Common myeloid progenitor, CD34-positive (primary cell): ENCODE measurements at regions not wholly inside any gene's neighbourhood (a gene's known extent, or its start where the extent isn't known, plus 50 kb on each side); places are given as distances from the start of the nearest gene placed in this dataset.

Source experiments
- CTCF ChIA-PET: fragments of 350-600 bp; sonication (Branson Sonifier 250); formaldehyde crosslinking; loops from one replicate; lab custom pipeline; 2021; ENCODE audit warnings: antibody characterized with exemption; lab: Charles Lee
- POLR2A ChIA-PET: fragments of 350-600 bp; sonication (Branson Sonifier 250); formaldehyde crosslinking; loops from one replicate; lab custom pipeline; 2021; ENCODE audit warnings: antibody characterized with exemption; lab: Charles Lee
- DNase-seq, 3 donors: peaks; one replicate each; pipeline versions ENCODE4 v3.0.0 to v3.0.0-alpha.2; 2013
- H3K27ac ChIP-seq, 2 experiments: 1 replicate in 1 of 2; 2 replicates in 1 of 2; pipeline ENCODE4 v1.7.0; 2013; ENCODE audit warnings: inconsistent platforms in 2 of 2, low read length in 2 of 2, mild to moderate bottlenecking in 2 of 2, low read depth in 1 of 2, moderate library complexity in 1 of 2; ENCODE audit not compliant: severe bottlenecking in 2 of 2, insufficient read depth in 1 of 2, poor library complexity in 1 of 2
- H3K27me3 ChIP-seq, 5 experiments: replicated peaks in 2 of 5; 1 replicate in 3 of 5; 2 replicates in 2 of 5; pipeline versions ENCODE4 v1.6.1 to v1.7.0; 2013; ENCODE audit warnings: low read length in 4 of 5, mild to moderate bottlenecking in 2 of 5, moderate library complexity in 2 of 5, inconsistent platforms in 1 of 5; ENCODE audit not compliant: insufficient read depth in 5 of 5, control insufficient read depth in 4 of 5
- H3K36me3 ChIP-seq, 4 experiments: 1 replicate in 2 of 4; 2 replicates in 2 of 4; pipeline versions ENCODE4 v1.6.1 to v1.7.0; 2013; ENCODE audit warnings: low read length in 3 of 4, control low read depth in 1 of 4, mild to moderate bottlenecking in 1 of 4; ENCODE audit not compliant: control insufficient read depth in 4 of 4, insufficient read depth in 4 of 4
- H3K4me1 ChIP-seq, 4 experiments: 1 replicate in 3 of 4; 2 replicates in 1 of 4; pipeline versions ENCODE4 v1.6.1 to v1.7.1; 2013; ENCODE audit warnings: low read length in 3 of 4, mild to moderate bottlenecking in 3 of 4, control low read depth in 1 of 4, inconsistent platforms in 1 of 4, moderate library complexity in 1 of 4; ENCODE audit not compliant: control insufficient read depth in 4 of 4, insufficient read depth in 4 of 4; ENCODE audit errors: control extremely low read depth in 1 of 4
- H3K4me3 ChIP-seq, 7 experiments: 1 replicate in 4 of 7; 2 replicates in 3 of 7; pipeline versions ENCODE4 v1.5.1 to v1.7.0; 2013; ENCODE audit warnings: mild to moderate bottlenecking in 7 of 7, low read length in 6 of 7, moderate library complexity in 6 of 7, inconsistent platforms in 2 of 7, low read depth in 2 of 7, control low read depth in 1 of 7; ENCODE audit not compliant: insufficient read depth in 4 of 7, control insufficient read depth in 1 of 7; ENCODE audit errors: extremely low read depth in 1 of 7
- H3K9me3 ChIP-seq, 5 experiments: 1 replicate in 4 of 5; 2 replicates in 1 of 5; pipeline versions ENCODE4 v1.6.1 to v1.7.1; 2013; ENCODE audit warnings: low read length in 4 of 5, mild to moderate bottlenecking in 2 of 5, inconsistent platforms in 1 of 5, low read depth in 1 of 5, moderate library complexity in 1 of 5; ENCODE audit not compliant: control insufficient read depth in 4 of 5, insufficient read depth in 2 of 5; ENCODE audit errors: control extremely low read depth in 1 of 5
- WGBS: methylation state at CpG from one replicate; pipeline ENCODE4 v1.1.5; 2013; ENCODE audit not compliant: insufficient coverage; 5-methylcytosine and 5-hydroxymethylcytosine counted together

DNA sequence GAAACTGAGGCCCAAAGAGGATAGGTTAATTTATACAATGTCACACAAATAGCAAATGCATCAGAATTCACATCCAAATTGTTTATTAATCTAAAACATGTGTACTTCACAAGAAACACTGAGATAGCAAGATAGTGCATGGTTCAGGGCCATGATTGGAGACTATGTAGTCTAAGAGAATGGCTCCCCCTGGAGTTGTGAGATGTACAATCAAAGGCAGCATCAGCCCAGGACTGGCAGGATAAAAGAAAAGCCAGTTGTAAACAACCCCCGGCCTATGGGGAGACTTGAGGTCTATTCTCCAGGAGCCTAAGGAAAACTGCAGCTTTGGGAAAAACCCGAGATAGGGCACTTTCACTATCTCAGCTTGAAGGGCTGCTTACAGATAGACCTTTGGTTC lies 511.0 kb downstream of the OMA1 start:
- POLR2A ChIA-PET, result no interaction called here
- WGBS, result 84% methylated on average over 2 of the region's 2 CpGs
- CTCF ChIA-PET, result interaction anchor here (1.1 to 2.4 kb wide), 3 partner anchors 11 to 32 kb away, joined by 3 to 9 read pairs (median 3); no protein-coding TSS in a partner anchor

DNA sequence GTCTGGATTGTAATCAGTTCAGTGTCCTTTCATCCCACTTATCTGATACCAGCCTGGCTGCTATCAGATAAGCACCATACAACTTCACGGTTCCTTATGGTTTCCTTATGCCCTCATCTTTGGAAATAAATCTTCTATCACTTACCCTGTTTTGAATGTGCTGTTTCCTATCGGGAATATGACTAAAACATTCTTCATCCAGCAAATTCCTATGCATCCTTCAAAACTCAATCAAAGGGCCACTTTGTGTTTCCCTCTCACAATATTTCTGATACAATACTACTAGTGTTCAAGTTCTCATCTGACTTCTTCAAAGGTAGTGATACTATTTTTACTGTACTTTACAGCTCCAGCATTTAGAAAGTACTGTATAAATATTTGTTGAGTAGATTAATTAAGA lies 513.2 kb downstream of the OMA1 start:
- CTCF ChIA-PET, result no interaction called here

More for the DNA sequence above, 511.0 kb downstream of the OMA1 start:
- no peaks in the 10 kb centered on the region for H3K36me3 ChIP-seq
- peak; percentile 1 to 11 (median 8) for DNase-seq
- H3K9me3 ChIP-seq, result no peaks in the 10 kb centered on the region
- H3K4me3 ChIP-seq, result no peak overlapping the region
- H3K4me1 ChIP-seq, result no peaks in the 10 kb centered on the region
- H3K27ac ChIP-seq, result no peak overlapping the region
- peaks cover 4 to 24% (median 10%) of the 10 kb centered on the region in 5 experiments for H3K27me3 ChIP-seq

DNA sequence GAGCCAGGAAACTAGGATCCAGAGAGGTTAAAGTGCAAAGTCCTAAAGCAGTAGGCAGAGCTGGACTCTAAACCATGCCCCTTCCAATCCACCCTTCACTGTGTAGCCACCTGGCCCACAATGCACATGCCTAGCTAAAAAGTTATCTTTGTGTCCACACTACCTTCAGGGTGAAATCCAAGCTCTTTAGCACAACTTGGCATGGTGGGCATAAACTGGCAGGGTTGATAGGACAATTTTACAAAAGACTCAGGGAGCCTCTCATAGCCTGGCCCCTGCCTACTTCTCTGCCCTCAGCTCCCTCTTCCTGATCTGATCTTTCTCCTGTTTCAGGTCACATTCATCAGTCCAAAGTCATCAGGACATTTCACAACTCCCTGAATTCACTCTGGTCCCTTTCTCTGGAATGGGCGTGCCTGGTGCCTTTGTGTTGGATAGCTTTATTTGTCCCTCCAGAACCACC lies 513.9 kb downstream of the OMA1 start:
- WGBS, result 60% methylated on average over 1 of the region's 1 CpG
- POLR2A ChIA-PET, result no interaction called here

More for the DNA sequence above, 513.2 kb downstream of the OMA1 start:
- H3K4me1 ChIP-seq, result no peaks in the 10 kb centered on the region
- no peaks in the 10 kb centered on the region for H3K36me3 ChIP-seq
- POLR2A ChIA-PET, result no interaction called here
- no peaks in the 10 kb centered on the region for H3K9me3 ChIP-seq
- H3K27me3 ChIP-seq, result peaks cover 4 to 25% (median 10%) of the 10 kb centered on the region in 5 experiments
- H3K27ac ChIP-seq, result no peak overlapping the region
- 41% methylated on average over 2 of the region's 2 CpGs for WGBS
- H3K4me3 ChIP-seq, result no peak overlapping the region
- DNase-seq, result no peak

DNA sequence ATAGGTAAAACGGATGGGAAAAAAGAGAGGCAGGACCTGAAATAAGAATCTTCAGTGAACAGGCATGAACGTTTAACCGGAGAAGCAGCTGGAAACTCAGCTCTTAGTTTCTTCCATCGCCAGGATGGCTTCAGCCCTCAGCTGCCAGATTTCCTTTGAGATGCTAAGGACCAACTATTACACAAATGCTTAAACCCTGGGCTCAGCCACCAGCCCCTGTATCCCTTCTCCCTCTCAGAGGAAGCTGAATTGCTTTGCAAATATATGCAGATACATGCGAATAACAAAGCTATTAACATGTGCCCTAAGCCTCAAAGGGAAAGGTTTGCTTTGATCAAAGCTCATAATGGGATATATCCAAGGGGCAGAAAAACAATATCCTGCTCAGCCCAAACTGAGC lies 515.1 kb downstream of the OMA1 start:
- peaks cover 4 to 25% (median 10%) of the 10 kb centered on the region in 5 experiments for H3K27me3 ChIP-seq
- ChIA-PET POLR2A (no interaction called here), CTCF (no interaction called here)
- 28% methylated on average over 3 of the region's 5 CpGs for WGBS
- H3K9me3 ChIP-seq, result no peaks in the 10 kb centered on the region
- no peak for DNase-seq
- H3K4me1 ChIP-seq, result no peaks in the 10 kb centered on the region
- H3K36me3 ChIP-seq, result no peaks in the 10 kb centered on the region
- no peak overlapping the region for H3K4me3 ChIP-seq
- no peak overlapping the region for H3K27ac ChIP-seq

More for the DNA sequence above, 513.9 kb downstream of the OMA1 start:
- H3K36me3 ChIP-seq, result no peaks in the 10 kb centered on the region
- CTCF ChIA-PET, result no interaction called here
- H3K27ac ChIP-seq, result no peak overlapping the region
- H3K4me3 ChIP-seq, result no peak overlapping the region
- H3K4me1 ChIP-seq, result no peaks in the 10 kb centered on the region
- H3K9me3 ChIP-seq, result no peaks in the 10 kb centered on the region
- DNase-seq, result no peak
- H3K27me3 ChIP-seq, result peaks cover 4 to 25% (median 10%) of the 10 kb centered on the region in 5 experiments

DNA sequence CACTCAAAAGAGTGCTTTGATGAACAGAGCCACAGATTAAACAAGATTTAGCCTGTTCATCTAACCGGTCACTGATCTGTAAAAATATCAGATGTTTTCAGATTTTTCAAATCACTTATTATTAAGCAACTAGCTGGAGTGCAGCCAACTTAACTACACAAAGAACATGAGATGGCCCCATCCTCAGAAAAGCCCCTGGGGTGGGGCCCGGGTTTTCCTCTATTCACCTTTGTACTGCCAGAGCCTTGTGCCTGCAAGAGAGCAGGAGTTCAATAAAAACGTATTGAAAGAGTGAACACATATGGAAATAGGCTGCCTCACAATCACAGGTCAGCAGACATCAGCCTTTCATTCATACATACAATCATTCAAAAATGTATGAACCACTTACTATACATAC lies 516.1 kb downstream of the OMA1 start:
- ChIA-PET POLR2A (no interaction called here), CTCF (no interaction called here)
- 79% methylated on average over 2 of the region's 3 CpGs for WGBS
- Histone ChIP-seq H3K4me1 (no peaks in the 10 kb centered on the region), H3K4me3 (no peak overlapping the region), H3K9me3 (no peaks in the 10 kb centered on the region), H3K27me3 (peaks cover 4 to 25% (median 10%) of the 10 kb centered on the region in 5 experiments), H3K36me3 (no peaks in the 10 kb centered on the region), H3K27ac (no peak overlapping the region)
- DNase-seq, result no peak

DNA sequence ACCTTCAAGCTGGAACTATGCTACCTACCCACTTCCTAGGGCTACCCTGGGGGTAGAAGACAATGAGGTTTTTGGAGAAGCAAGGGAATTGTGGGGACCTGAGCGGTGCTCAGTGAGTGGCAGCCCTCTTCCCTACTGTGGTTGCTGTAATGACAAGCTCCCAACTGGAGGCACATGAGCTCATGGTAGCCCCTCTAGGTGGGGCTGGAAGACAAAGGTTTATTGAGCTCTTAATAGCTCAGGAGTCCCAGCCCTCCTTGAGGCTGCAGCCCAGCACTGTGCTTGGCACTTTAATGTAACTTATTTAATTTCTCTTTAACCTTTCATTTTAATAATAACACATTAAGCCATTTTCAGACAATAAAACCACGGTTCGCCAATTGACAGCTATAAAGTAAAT lies 528.9 kb downstream of the OMA1 start:
- DNase-seq, result no peak
- no peak overlapping the region for H3K27ac ChIP-seq
- peaks cover 0 to 5% (median 0%) of the 10 kb centered on the region in 5 experiments for H3K27me3 ChIP-seq
- no peaks in the 10 kb centered on the region for H3K9me3 ChIP-seq
- CTCF ChIA-PET, result no interaction called here
- H3K36me3 ChIP-seq, result no peaks in the 10 kb centered on the region
- POLR2A ChIA-PET, result no interaction called here
- no peak overlapping the region for H3K4me3 ChIP-seq
- no peaks in the 10 kb centered on the region for H3K4me1 ChIP-seq
- WGBS, result 100% methylated on average over 1 of the region's 3 CpGs

DNA sequence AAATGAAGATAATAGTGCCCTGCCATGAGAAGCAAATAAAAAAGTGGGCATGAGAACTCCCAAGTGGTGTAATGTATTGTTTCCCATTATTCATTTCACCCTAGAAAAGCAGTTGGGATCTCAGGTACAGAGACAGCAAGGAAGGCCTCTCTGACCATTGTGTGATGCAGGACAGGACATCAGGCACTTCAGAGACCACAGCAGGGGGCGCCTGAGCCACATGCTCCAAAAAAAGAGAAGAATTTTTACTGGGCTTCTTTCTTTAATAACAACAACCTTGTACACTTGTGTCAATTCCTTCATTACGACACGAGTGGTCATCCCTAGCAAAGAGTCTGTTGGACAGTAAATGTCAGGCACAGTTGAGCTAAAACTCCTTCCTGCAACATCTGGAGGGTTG lies 533.3 kb downstream of the OMA1 start:
- no peaks in the 10 kb centered on the region for H3K27me3 ChIP-seq
- H3K36me3 ChIP-seq, result no peaks in the 10 kb centered on the region
- H3K4me1 ChIP-seq, result no peaks in the 10 kb centered on the region
- WGBS, result 100% methylated on average over 3 of the region's 3 CpGs
- POLR2A ChIA-PET, result no interaction called here
- H3K9me3 ChIP-seq, result peaks cover 0 to 2% (median 0%) of the 10 kb centered on the region in 5 experiments
- H3K27ac ChIP-seq, result no peak overlapping the region
- no peak overlapping the region for H3K4me3 ChIP-seq
- DNase-seq, result no peak
- CTCF ChIA-PET, result interaction anchor here (0.8 to 1.5 kb wide), 3 partner anchors 8 to 28 kb away, joined by 3 read pairs; no protein-coding TSS in a partner anchor
